Activated CD8-positive, alpha-beta memory T cell treated with anti-CD3 and anti-CD28 coated beads, Interleukin-2, amount 50 U/mL, for 48 hours (primary cell): ENCODE measurements at regions not wholly inside any gene's neighbourhood (a gene's known extent, or its start where the extent isn't known, plus 50 kb on each side); places are given as distances from the start of the nearest gene placed in this dataset.
"Not testable (repeated sequence)": the region's sequence is repeated elsewhere in the genome, so short reads cannot be mapped to it uniquely, and the experiment has no call there.

ENCODE experiments used
- DNase-seq: peaks from one replicate; pipeline ENCODE4 v3.0.0-alpha.2; 2020

GRCh38 chr2:234796045-234796591 lies 155.7 kb upstream of the SH3BP4 start:
- DNase-seq = no peak

- no peak for DNase-seq
These were observed 156.4 kb upstream of the SH3BP4 start for GRCh38 chr2:234795272-234795920.

- DNase-seq = no peak
These were observed 157.0 kb upstream of the SH3BP4 start for GRCh38 chr2:234794866-234795265.

- DNase-seq = no peak
These were observed 158.5 kb upstream of the SH3BP4 start for GRCh38 chr2:234793212-234793785.

GRCh38 chr2:234792621-234793022 lies 159.2 kb upstream of the SH3BP4 start:
- no peak for DNase-seq

GRCh38 chr2:234792096-234792495 lies 159.7 kb upstream of the SH3BP4 start:
- DNase-seq = not testable (repeated sequence)

- no peak for DNase-seq
These were observed 161.4 kb upstream of the SH3BP4 start for GRCh38 chr2:234790380-234790779.

- DNase-seq = no peak
These were observed 162.1 kb upstream of the SH3BP4 start for GRCh38 chr2:234789556-234790325.

- DNase-seq = no peak
These were observed 163.0 kb upstream of the SH3BP4 start for GRCh38 chr2:234788841-234789240.

GRCh38 chr2:234788381-234788780 lies 163.4 kb upstream of the SH3BP4 start:
- DNase-seq = no peak

GRCh38 chr2:234787114-234787513 lies 164.7 kb upstream of the SH3BP4 start:
- no peak for DNase-seq

- no peak for DNase-seq
These were observed 177.9 kb upstream of the SH3BP4 start for GRCh38 chr2:234773764-234774409.

GRCh38 chr2:234773129-234773528 lies 178.7 kb upstream of the SH3BP4 start:
- no peak for DNase-seq

- DNase-seq = no peak
These were observed 179.1 kb upstream of the SH3BP4 start for GRCh38 chr2:234772733-234773060.

- DNase-seq = no peak
These were observed 179.7 kb upstream of the SH3BP4 start for GRCh38 chr2:234771980-234772732.

- no peak for DNase-seq
These were observed 180.6 kb upstream of the SH3BP4 start for GRCh38 chr2:234771176-234771575.

GRCh38 chr2:234770715-234771141 lies 181.1 kb upstream of the SH3BP4 start:
- DNase-seq = no peak

- DNase-seq = no peak
These were observed 181.7 kb upstream of the SH3BP4 start for GRCh38 chr2:234770031-234770506.

GRCh38 chr2:234768608-234769196 lies 183.1 kb upstream of the SH3BP4 start:
- no peak for DNase-seq

GRCh38 chr2:234765279-234765678 lies 186.5 kb upstream of the SH3BP4 start:
- DNase-seq = no peak

GRCh38 chr2:234764372-234764771 lies 187.4 kb upstream of the SH3BP4 start:
- DNase-seq = no peak
